ENCODE measurements at regions not wholly inside any gene's neighbourhood (a gene's known extent, or its start where the extent isn't known, plus 50 kb on each side); places are given as distances from the start of the nearest gene placed in this dataset.

DNA sequence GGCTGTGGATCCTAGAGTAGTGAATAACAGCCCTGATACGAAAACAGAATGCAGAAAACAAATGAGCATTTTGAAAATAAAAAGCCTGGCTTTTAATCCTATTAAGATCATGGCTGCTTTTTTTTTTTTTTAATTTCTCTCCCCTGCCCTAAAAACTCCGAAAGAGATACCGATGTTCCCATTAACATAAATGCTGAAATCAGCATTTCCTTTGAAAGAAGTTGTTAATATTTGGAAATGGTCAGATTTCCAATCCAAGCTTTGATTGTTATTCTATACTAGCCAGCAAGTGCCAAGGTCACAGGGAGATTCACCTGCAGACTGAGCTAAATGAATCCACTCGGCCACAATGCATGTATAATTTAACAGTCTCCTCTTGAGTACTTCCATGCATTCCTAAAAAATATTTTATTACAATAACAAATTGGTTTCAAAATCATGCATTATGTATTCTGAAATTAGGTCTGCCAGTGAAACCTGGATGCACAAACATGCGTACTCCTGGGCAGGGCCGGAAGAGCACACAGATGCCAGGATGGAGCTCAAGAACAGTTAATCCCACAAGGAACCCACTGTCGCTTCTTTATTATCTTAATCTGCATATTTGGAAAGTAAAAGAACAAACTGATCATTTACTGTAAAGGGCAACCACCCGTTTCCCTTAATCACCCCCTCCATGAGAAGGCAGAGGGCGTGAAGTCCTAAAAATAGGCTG is 521.5 kb upstream of the ZFHX3 start:
- no peak overlapping the region for H3K27ac ChIP-seq
- no peak for DNase-seq (ENCODE audit: low spot score)
- no peak overlapping the region for H3K4me3 ChIP-seq
- H3K4me1 ChIP-seq, result no peaks in the 10 kb centered on the region
- H3K27me3 ChIP-seq, result no peaks in the 10 kb centered on the region
- H3K9me3 ChIP-seq, result no peaks in the 10 kb centered on the region
- H3K36me3 ChIP-seq, result no peaks in the 10 kb centered on the region
- TF ChIP-seq, protein P1, sequence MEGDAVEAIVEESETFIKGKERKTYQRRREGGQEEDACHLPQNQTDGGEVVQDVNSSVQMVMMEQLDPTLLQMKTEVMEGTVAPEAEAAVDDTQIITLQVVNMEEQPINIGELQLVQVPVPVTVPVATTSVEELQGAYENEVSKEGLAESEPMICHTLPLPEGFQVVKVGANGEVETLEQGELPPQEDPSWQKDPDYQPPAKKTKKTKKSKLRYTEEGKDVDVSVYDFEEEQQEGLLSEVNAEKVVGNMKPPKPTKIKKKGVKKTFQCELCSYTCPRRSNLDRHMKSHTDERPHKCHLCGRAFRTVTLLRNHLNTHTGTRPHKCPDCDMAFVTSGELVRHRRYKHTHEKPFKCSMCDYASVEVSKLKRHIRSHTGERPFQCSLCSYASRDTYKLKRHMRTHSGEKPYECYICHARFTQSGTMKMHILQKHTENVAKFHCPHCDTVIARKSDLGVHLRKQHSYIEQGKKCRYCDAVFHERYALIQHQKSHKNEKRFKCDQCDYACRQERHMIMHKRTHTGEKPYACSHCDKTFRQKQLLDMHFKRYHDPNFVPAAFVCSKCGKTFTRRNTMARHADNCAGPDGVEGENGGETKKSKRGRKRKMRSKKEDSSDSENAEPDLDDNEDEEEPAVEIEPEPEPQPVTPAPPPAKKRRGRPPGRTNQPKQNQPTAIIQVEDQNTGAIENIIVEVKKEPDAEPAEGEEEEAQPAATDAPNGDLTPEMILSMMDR (IDR thresholded peaks at IDR 0.05), result no peak

DNA sequence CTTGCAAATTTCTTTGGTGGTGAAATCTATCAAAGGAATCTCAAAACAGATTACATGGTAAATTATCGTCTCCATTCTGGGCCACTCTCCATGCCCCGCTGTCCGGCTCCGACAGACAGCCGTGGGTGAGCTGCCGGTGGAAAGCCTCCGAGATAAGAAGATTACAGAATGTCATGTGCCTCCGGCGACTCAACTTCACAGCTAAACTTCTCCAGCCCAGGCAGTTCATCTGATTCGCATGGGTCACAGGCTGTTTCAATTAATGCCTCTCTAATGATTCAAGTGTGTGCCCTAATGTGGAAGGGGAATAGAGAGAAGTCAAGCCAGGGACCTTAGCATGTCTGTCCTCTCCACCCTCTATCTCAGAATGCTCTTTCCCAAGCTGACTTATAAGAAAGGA is 520.8 kb upstream of the ZFHX3 start:
- no peak for DNase-seq (ENCODE audit: low spot score)
- no peaks in the 10 kb centered on the region for H3K4me1 ChIP-seq
- no peaks in the 10 kb centered on the region for H3K27me3 ChIP-seq
- H3K27ac ChIP-seq, result no peak overlapping the region
- H3K9me3 ChIP-seq, result no peaks in the 10 kb centered on the region
- no peaks in the 10 kb centered on the region for H3K36me3 ChIP-seq
- H3K4me3 ChIP-seq, result no peak overlapping the region
- TF ChIP-seq, protein P1 (IDR thresholded peaks at IDR 0.05), result no peak

DNA sequence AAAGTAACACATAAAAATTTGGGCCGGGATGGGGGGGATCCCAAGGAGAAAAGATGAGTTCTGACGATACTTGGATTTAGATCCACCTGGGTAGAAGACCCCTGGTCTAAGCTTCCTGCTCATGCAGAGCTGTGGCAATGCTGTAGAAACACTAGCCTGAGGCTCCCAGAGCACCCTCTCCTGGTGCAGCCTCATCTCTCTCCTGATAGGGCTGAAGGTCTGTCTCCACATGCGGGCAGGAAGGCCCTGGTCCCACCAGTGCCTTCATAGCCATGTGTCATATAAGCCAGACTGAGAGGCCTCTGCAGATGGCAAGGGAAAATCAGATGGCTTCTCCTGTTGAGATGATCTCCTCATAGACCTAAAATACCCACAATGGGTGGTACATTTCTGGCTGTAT is 518.0 kb upstream of the ZFHX3 start:
- no peaks in the 10 kb centered on the region for H3K9me3 ChIP-seq
- no peak for DNase-seq (ENCODE audit: low spot score)
- H3K4me1 ChIP-seq, result no peaks in the 10 kb centered on the region
- no peak overlapping the region for H3K4me3 ChIP-seq
- TF ChIP-seq, protein P1 (IDR thresholded peaks at IDR 0.05), result no peak
- H3K27me3 ChIP-seq, result no peaks in the 10 kb centered on the region
- no peak overlapping the region for H3K27ac ChIP-seq
- H3K36me3 ChIP-seq, result no peaks in the 10 kb centered on the region

DNA sequence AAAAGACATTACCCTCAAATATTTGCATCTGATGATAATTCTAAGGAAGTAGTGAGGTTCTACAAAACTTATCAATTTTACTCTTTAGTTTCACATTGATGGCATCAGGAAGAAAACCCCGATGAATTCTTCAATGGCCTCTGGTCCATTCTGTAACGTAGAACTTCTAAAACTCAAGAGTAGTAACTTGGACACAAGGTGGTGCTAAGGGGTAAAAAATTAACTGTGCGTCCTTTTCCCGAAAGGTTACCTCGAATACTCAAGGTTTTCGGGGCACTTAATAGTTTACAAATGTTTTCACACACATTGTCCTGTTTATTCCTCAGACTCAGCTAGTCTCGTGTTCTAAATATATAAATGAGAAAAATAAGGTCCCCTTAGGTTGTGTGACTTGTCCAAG is 517.3 kb upstream of the ZFHX3 start:
- H3K4me1 ChIP-seq, result no peaks in the 10 kb centered on the region
- H3K27me3 ChIP-seq, result no peaks in the 10 kb centered on the region
- no peaks in the 10 kb centered on the region for H3K36me3 ChIP-seq
- H3K4me3 ChIP-seq, result no peak overlapping the region
- H3K27ac ChIP-seq, result no peak overlapping the region
- TF ChIP-seq, protein P1 (IDR thresholded peaks at IDR 0.05), result peak in 1 of 2 donors; percentile 31
- no peak for DNase-seq (ENCODE audit: low spot score)
- H3K9me3 ChIP-seq, result no peaks in the 10 kb centered on the region

DNA sequence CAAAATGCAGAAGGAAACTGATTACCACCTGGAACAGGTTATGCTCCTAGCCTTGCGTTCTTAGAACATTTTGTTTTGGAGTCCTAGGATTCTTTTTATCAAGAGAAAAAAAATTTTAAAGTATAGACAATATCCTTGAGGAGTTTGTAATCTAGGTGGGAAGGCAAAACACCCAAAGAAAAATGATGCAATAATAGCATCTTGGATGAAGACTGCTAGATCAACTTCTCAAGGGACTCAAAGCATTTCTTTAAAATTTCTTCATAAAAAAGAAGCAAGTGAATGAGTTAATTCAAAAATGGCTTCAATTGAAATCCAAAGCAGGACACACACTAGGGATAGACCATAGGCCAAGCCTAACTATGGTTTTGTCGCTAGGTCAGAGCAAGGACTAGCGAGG is 515.8 kb upstream of the ZFHX3 start:
- H3K9me3 ChIP-seq, result no peaks in the 10 kb centered on the region
- H3K4me1 ChIP-seq, result no peaks in the 10 kb centered on the region
- H3K36me3 ChIP-seq, result no peaks in the 10 kb centered on the region
- TF ChIP-seq, protein P1 (IDR thresholded peaks at IDR 0.05), result no peak
- no peak overlapping the region for H3K4me3 ChIP-seq
- no peaks in the 10 kb centered on the region for H3K27me3 ChIP-seq
- H3K27ac ChIP-seq, result no peak overlapping the region
- no peak for DNase-seq (ENCODE audit: low spot score)

DNA sequence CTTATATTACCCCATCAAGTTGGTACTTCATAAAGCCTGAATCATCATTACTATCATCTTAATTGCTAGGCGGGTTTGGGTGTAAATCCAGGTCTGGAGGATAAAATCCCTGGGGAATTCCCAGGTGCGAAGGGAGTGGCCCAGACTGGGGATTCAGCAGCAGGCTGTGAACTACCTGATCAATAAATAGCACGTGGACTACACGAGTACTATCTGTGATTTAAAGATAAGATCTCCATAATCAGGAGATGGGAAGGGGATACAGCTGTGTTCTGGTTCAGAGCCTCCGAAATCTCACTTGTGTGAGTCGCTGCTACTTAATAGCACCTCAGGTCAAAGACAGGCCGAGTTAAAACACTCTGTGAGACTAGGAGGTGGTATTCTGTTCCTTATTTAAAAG is 512.6 kb upstream of the ZFHX3 start:
- no peaks in the 10 kb centered on the region for H3K4me1 ChIP-seq

More for the DNA sequence above, 512.6 kb upstream of the ZFHX3 start:
- Histone ChIP-seq H3K9me3 (no peaks in the 10 kb centered on the region), H3K36me3 (no peaks in the 10 kb centered on the region), H3K27ac (no peak overlapping the region), H3K27me3 (no peaks in the 10 kb centered on the region), H3K4me3 (no peak overlapping the region)
- TF ChIP-seq, protein P1 (IDR thresholded peaks at IDR 0.05), result no peak
- DNase-seq (ENCODE audit: low spot score), result no peak
